ENCODE measurements at regions not wholly inside any gene's neighbourhood (a gene's known extent, or its start where the extent isn't known, plus 50 kb on each side); places are given as distances from the start of the nearest gene placed in this dataset.

DNA sequence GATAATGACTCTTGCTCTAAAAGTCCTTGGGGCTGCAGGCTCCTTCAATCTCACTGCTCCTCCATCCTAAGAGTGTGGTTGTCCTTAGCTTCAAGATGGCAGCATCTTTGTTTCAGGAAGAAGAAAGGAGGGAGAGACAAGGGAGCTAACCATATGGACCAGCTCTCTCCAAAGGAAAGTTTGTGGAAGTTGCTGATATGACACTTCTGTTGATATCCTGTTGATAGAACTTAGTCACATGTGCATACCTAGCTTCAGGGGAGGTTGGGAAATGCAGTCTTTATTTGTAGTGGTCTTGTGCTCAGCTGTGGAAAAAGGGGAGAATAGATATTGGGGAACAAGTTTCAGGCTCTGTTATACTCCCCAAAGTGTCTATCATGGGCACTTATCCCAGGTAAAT lies 186.9 kb downstream of the GIPC2 start:
- TF ChIP-seq CTCF (IDR thresholded peaks at IDR 0.05; ENCODE audit: insufficient read depth, low read length, poor library complexity, severe bottlenecking), result no peak
- no peak for TF ChIP-seq EZH2phosphoT487 (conservative IDR thresholded peaks at IDR 0.05; ENCODE audit: low read length)
